H1 (cell line): ENCODE measurements at regions not wholly inside any gene's neighbourhood (a gene's known extent, or its start where the extent isn't known, plus 50 kb on each side); places are given as distances from the start of the nearest gene placed in this dataset.

ENCODE experiments used
- CTCF ChIA-PET: fragments of 300-600 bp; sonication (Branson Sonifier 250); formaldehyde crosslinking; loops from one replicate; lab custom pipeline; 2021; ENCODE audit not compliant: partially characterized antibody; lab: Charles Lee
- POLR2A ChIA-PET: fragments of 300-600 bp; sonication (Branson Sonifier 250); formaldehyde crosslinking; loops from one replicate; lab custom pipeline; 2021; ENCODE audit warnings: inconsistent platforms; ENCODE audit not compliant: partially characterized antibody; lab: Charles Lee
- DNase-seq, 2 experiments: peaks; one replicate each; pipeline versions ENCODE4 v3.0.0 to v3.0.0-alpha.2; 2010 to 2022; ENCODE audit warnings: low spot score in 2 of 2, low read depth in 1 of 2, mixed read lengths in 1 of 2
- FAIRE-seq: peaks from 2 replicates; lab custom pipeline; 2011; peaks lifted over from hg19 to GRCh38; lab: Jason Lieb, UNC
- H2AFZ ChIP-seq: 2 replicates; pipeline ENCODE4 v1.8.1; 2012; ENCODE audit warnings: low read length, inconsistent platforms
- H2AK5ac ChIP-seq: 2 replicates; pipeline ENCODE4 v1.6.1; 2013; ENCODE audit warnings: low read depth, low read length
- H2BK120ac ChIP-seq: replicated peaks from 2 replicates; pipeline ENCODE3; 2013; ENCODE audit warnings: low read depth, low read length, inconsistent platforms
- H2BK12ac ChIP-seq: 2 replicates; pipeline ENCODE4 v1.6.1; 2013; ENCODE audit warnings: low read depth, low read length
- H2BK15ac ChIP-seq: 2 replicates; pipeline ENCODE4 v1.6.1; 2013; ENCODE audit warnings: low read length
- H2BK20ac ChIP-seq: 2 replicates; pipeline ENCODE4 v1.6.1; 2013; ENCODE audit warnings: low read length
- H2BK5ac ChIP-seq: 2 replicates; pipeline ENCODE4 v1.6.1; 2013; ENCODE audit warnings: low read depth, low read length
- H3K14ac ChIP-seq: 2 replicates; pipeline ENCODE4 v1.6.1; 2013; ENCODE audit warnings: inconsistent platforms; ENCODE audit not compliant: insufficient read length
- H3K18ac ChIP-seq: 2 replicates; pipeline ENCODE4 v1.6.1; 2013; ENCODE audit warnings: low read length; ENCODE audit errors: extremely low read depth
- H3K23ac ChIP-seq: 2 replicates; pipeline ENCODE4 v1.6.1; 2013; ENCODE audit warnings: inconsistent platforms; ENCODE audit not compliant: insufficient read length
- H3K23me2 ChIP-seq: 2 replicates; pipeline ENCODE4 v1.6.1; 2013; ENCODE audit warnings: low read depth, low read length
- H3K27ac ChIP-seq: 2 replicates; pipeline ENCODE4 v1.6.1; 2011; ENCODE audit warnings: low read depth, low read length, inconsistent platforms
- H3K27me3 ChIP-seq, 4 experiments: replicated peaks in 1 of 4; 1 replicate in 1 of 4; 2 replicates in 3 of 4; pipeline versions ENCODE4 v1.6.1 to v1.8.1; 2011 to 2013; ENCODE audit warnings: low read length in 3 of 4, mild to moderate bottlenecking in 3 of 4, inconsistent platforms in 2 of 4, mixed read lengths in 2 of 4, moderate library complexity in 1 of 4; ENCODE audit not compliant: control insufficient read depth in 3 of 4, insufficient read depth in 3 of 4; ENCODE audit errors: extremely low read depth in 1 of 4
- H3K36me3 ChIP-seq, 4 experiments: 2 replicates each; pipeline versions ENCODE4 v1.6.1 to v1.8.1; 2011 to 2013; ENCODE audit warnings: mild to moderate bottlenecking in 4 of 4, low read length in 3 of 4, moderate library complexity in 2 of 4, control low read depth in 1 of 4, inconsistent platforms in 1 of 4; ENCODE audit not compliant: insufficient read depth in 4 of 4, control insufficient read depth in 2 of 4
- H3K4ac ChIP-seq: replicated peaks from 2 replicates; pipeline ENCODE3; 2013; ENCODE audit warnings: low read length, low read depth, mixed read lengths, inconsistent platforms; ENCODE audit not compliant: insufficient read length
- H3K4me1 ChIP-seq, 4 experiments: replicated peaks in 1 of 4; 1 replicate in 1 of 4; 2 replicates in 3 of 4; pipeline versions ENCODE4 v1.6.1 to v1.8.1; 2011 to 2013; ENCODE audit warnings: low read length in 3 of 4, inconsistent platforms in 2 of 4, mixed read lengths in 1 of 4; ENCODE audit not compliant: insufficient read depth in 4 of 4, control insufficient read depth in 3 of 4
- H3K4me2 ChIP-seq, 2 experiments: 2 replicates each; pipeline versions ENCODE4 v1.6.1 to v1.8.1; 2011 to 2013; ENCODE audit warnings: low read depth in 2 of 2, low read length in 2 of 2, control low read depth in 1 of 2, inconsistent platforms in 1 of 2, mild to moderate bottlenecking in 1 of 2; ENCODE audit not compliant: insufficient read depth in 1 of 2
- H3K4me3 ChIP-seq, 4 experiments: fragments of 200-600, 300-600 bp in 1 of 4; sonication (generic), shearing (Covaris generic), sonication (Bioruptor Twin) in 1 of 4; 2 replicates each; pipeline versions ENCODE4 v1.5.1 to v1.8.1; 2011 to 2016; ENCODE audit warnings: low read length in 4 of 4, low read depth in 3 of 4, control low read depth in 2 of 4, inconsistent platforms in 2 of 4, mild to moderate bottlenecking in 2 of 4, mixed read lengths in 1 of 4, moderate library complexity in 1 of 4; ENCODE audit not compliant: insufficient read depth in 2 of 4; ENCODE audit errors: extremely low read depth in 1 of 4
- H3K56ac ChIP-seq: replicated peaks from 2 replicates; pipeline ENCODE3; 2013; ENCODE audit warnings: low read depth, mild to moderate bottlenecking, mixed read lengths, low read length, inconsistent platforms; ENCODE audit not compliant: insufficient read length
- H3K79me1 ChIP-seq: 2 replicates; pipeline ENCODE4 v1.6.1; 2013; ENCODE audit warnings: low read depth, low read length, control low read depth
- H3K79me2 ChIP-seq, 2 experiments: 2 replicates each; pipeline versions ENCODE4 v1.6.1 to v1.8.1; 2012 to 2013; ENCODE audit warnings: low read length in 2 of 2, mild to moderate bottlenecking in 2 of 2, inconsistent platforms in 1 of 2; ENCODE audit not compliant: insufficient read depth in 2 of 2, control insufficient read depth in 1 of 2
- H3K9ac ChIP-seq, 4 experiments: replicated peaks in 1 of 4; 1 replicate in 1 of 4; 2 replicates in 3 of 4; pipeline versions ENCODE4 v1.6.1 to v1.8.1; 2011 to 2013; ENCODE audit warnings: low read depth in 3 of 4, low read length in 3 of 4, control low read depth in 2 of 4, mild to moderate bottlenecking in 2 of 4, moderate library complexity in 2 of 4, inconsistent platforms in 1 of 4; ENCODE audit errors: extremely low read depth in 1 of 4
- H3K9me3 ChIP-seq, 2 experiments: 2 replicates each; pipeline versions ENCODE4 v1.6.1 to v1.8.1; 2012 to 2013; ENCODE audit warnings: mild to moderate bottlenecking in 2 of 2, moderate library complexity in 2 of 2, control low read depth in 1 of 2, inconsistent platforms in 1 of 2, low read depth in 1 of 2, low read length in 1 of 2, mixed read lengths in 1 of 2; ENCODE audit not compliant: insufficient read depth in 2 of 2
- H4K20me1 ChIP-seq, 2 experiments: replicated peaks in 1 of 2; 2 replicates each; pipeline versions ENCODE3 to v1.8.1; 2011 to 2013; ENCODE audit warnings: inconsistent platforms in 2 of 2, low read length in 2 of 2, mild to moderate bottlenecking in 1 of 2; ENCODE audit not compliant: insufficient read depth in 2 of 2, control insufficient read depth in 1 of 2
- H4K5ac ChIP-seq: 2 replicates; pipeline ENCODE4 v1.6.1; 2013; ENCODE audit warnings: low read length, low read depth, mixed read lengths, inconsistent platforms; ENCODE audit not compliant: insufficient read length
- H4K8ac ChIP-seq: 2 replicates; pipeline ENCODE4 v1.8.0; 2013; ENCODE audit warnings: mild to moderate bottlenecking, moderate library complexity, low read length, inconsistent platforms; ENCODE audit not compliant: insufficient read depth; ENCODE audit errors: extremely low read depth
- H4K91ac ChIP-seq: replicated peaks from 2 replicates; pipeline ENCODE3; 2013; ENCODE audit warnings: low read length, mixed read lengths, inconsistent platforms; ENCODE audit not compliant: insufficient read length
- CHD7 ChIP-seq: fragments of 300-600 bp; sonication (generic); IDR thresholded peaks from 2 replicates; pipeline ENCODE4 v1.7.1; 2012; ENCODE audit warnings: low read length, moderate library complexity, mild to moderate bottlenecking, inconsistent platforms; ENCODE audit not compliant: insufficient replicate concordance
- WGBS, 2 experiments: shearing (Covaris generic) in 1 of 2; methylation state at CpG; one replicate each; pipeline versions ENCODE4 v1.1.6 to v1.1.7; 2013 to 2015; ENCODE audit warnings: low lambda C conversion rate in 2 of 2, mixed read lengths in 2 of 2, inconsistent platforms in 1 of 2, low coverage in 1 of 2, missing lambda C conversion rate in 1 of 2; ENCODE audit not compliant: insufficient replicate concordance in 2 of 2, insufficient coverage in 1 of 2, insufficient read length in 1 of 2; ENCODE audit errors: extremely low coverage in 1 of 2, missing lambda C conversion rate in 1 of 2; 5-methylcytosine and 5-hydroxymethylcytosine counted together

GRCh38 chr2:234406085-234406484 lies 90.8 kb downstream of the ARL4C start:
- POLR2A ChIA-PET = no interaction called here

More at GRCh38 chr2:234406085-234406484, 90.8 kb downstream of the ARL4C start:
- Histone ChIP-seq H2BK120ac (no peak overlapping the region), H3K36me3 (no peaks in the 10 kb centered on the region), H4K91ac (no peak overlapping the region), H4K20me1 (no peaks in the 10 kb centered on the region), H3K4me2 (no peak overlapping the region), H3K4me3 (no peak overlapping the region), H4K8ac (no peak overlapping the region), H2BK12ac (no peak overlapping the region), H3K4me1 (peaks cover 0 to 6% (median 0%) of the 10 kb centered on the region in 4 experiments; a peak in 2 of 7 replicates), H3K79me1 (no peaks in the 10 kb centered on the region), H3K27me3 (no peaks in the 10 kb centered on the region), H4K5ac (no peak overlapping the region), H2BK5ac (no peak overlapping the region), H3K14ac (no peak overlapping the region), H3K18ac (no peak overlapping the region), H2AK5ac (no peak overlapping the region), H3K23me2 (no peaks in the 10 kb centered on the region), H3K9me3 (no peaks in the 10 kb centered on the region), H3K23ac (no peak overlapping the region), H3K27ac (no peak overlapping the region), H3K9ac (no peak overlapping the region), H3K79me2 (no peaks in the 10 kb centered on the region), H2AFZ (no peak overlapping the region), H3K4ac (no peak overlapping the region), H3K56ac (no peak overlapping the region), H2BK15ac (no peak overlapping the region), H2BK20ac (no peak overlapping the region)
- CTCF ChIA-PET = interaction anchor here (1.0 kb wide), 1 partner anchor 117 kb away, joined by 3 read pairs; no protein-coding TSS in a partner anchor
- no peak for DNase-seq
- no peak for FAIRE-seq
- WGBS, 2 experiments = 95% methylated on average over 9 of the region's 9 CpGs; no CpG with 5 or more reads in 1 of the 2 experiments
- TF ChIP-seq CHD7 = no peak
